ENCODE measurements at regions not wholly inside any gene's neighbourhood (a gene's known extent, or its start where the extent isn't known, plus 50 kb on each side); places are given as distances from the start of the nearest gene placed in this dataset.

- Histone ChIP-seq H3K4me1 (replicated peaks; ENCODE audit: insufficient read depth) (no peaks in the 10 kb centered on the region), H3K36me3 (ENCODE audit: low read depth) (no peaks in the 10 kb centered on the region), H3K27ac (no peak overlapping the region), H3K4me2 (no peak overlapping the region), H3K9me2 (ENCODE audit: insufficient read depth) (no peaks in the 10 kb centered on the region; the same call in 1 of the 2 replicates), H3K27me3 (ENCODE audit: insufficient read depth, low read depth) (no peaks in the 10 kb centered on the region), H3K4me3 (no peak overlapping the region), H3F3A (ENCODE audit: insufficient read depth, low read depth) (no peaks in the 10 kb centered on the region), H2AFZ (no peak overlapping the region), H3K9me3 (ENCODE audit: insufficient read depth, low read depth) (no peaks in the 10 kb centered on the region), H3K79me2 (ENCODE audit: low read depth) (no peaks in the 10 kb centered on the region), H4K20me1 (ENCODE audit: insufficient read depth) (no peaks in the 10 kb centered on the region)
- ChIA-PET POLR2A (ENCODE audit: unreplicated experiment) (no interaction called here), CTCF (no interaction called here)
- TF ChIP-seq EZH2 (IDR thresholded peaks at IDR 0.05; ENCODE audit: low read depth) = no peak
- no peak for TF ChIP-seq CTCF (conservative IDR thresholded peaks at IDR 0.05)
- intact Hi-C loops (cut with micrococcal nuclease; ENCODE audit: unreplicated experiment) = no loop called here
- no peak for DNase-seq
- no TSS peak for BruUV-seq (replicated peaks)
Observed at GRCh38 chr9:118836891-118837290, 532.3 kb downstream of the BRINP1 start.

GRCh38 chr9:118871531-118871930 lies 497.7 kb downstream of the BRINP1 start:
- Histone ChIP-seq H2AFZ (no peak overlapping the region), H4K20me1 (ENCODE audit: insufficient read depth) (no peaks in the 10 kb centered on the region), H3K36me3 (ENCODE audit: low read depth) (no peaks in the 10 kb centered on the region), H3K79me2 (ENCODE audit: low read depth) (no peaks in the 10 kb centered on the region), H3K27ac (no peak overlapping the region), H3K4me1 (replicated peaks; ENCODE audit: insufficient read depth) (no peaks in the 10 kb centered on the region), H3K4me2 (no peak overlapping the region), H3F3A (ENCODE audit: insufficient read depth, low read depth) (no peaks in the 10 kb centered on the region), H3K9me2 (ENCODE audit: insufficient read depth) (no peaks in the 10 kb centered on the region), H3K4me3 (no peak overlapping the region), H3K9me3 (ENCODE audit: insufficient read depth, low read depth) (no peaks in the 10 kb centered on the region), H3K27me3 (ENCODE audit: insufficient read depth, low read depth) (peaks cover 2% of the 10 kb centered on the region; the same call in 1 of the 2 replicates)
- intact Hi-C loops (cut with micrococcal nuclease; ENCODE audit: unreplicated experiment) = no loop called here
- no TSS peak for BruUV-seq (replicated peaks)
- no peak for TF ChIP-seq EZH2 (IDR thresholded peaks at IDR 0.05; ENCODE audit: low read depth)
- no peak for TF ChIP-seq CTCF (conservative IDR thresholded peaks at IDR 0.05)
- CTCF ChIA-PET = no interaction called here
- DNase-seq = no peak
- POLR2A ChIA-PET (ENCODE audit: unreplicated experiment) = no interaction called here

GRCh38 chr9:118882684-118883083 lies 486.6 kb downstream of the BRINP1 start:
- Histone ChIP-seq H3K4me3 (no peak overlapping the region), H3K27ac (no peak overlapping the region), H3K27me3 (ENCODE audit: insufficient read depth, low read depth) (no peaks in the 10 kb centered on the region), H3K36me3 (ENCODE audit: low read depth) (no peaks in the 10 kb centered on the region), H4K20me1 (ENCODE audit: insufficient read depth) (no peaks in the 10 kb centered on the region), H2AFZ (no peak overlapping the region), H3K4me2 (no peak overlapping the region), H3K9me3 (ENCODE audit: insufficient read depth, low read depth) (no peaks in the 10 kb centered on the region), H3K9me2 (ENCODE audit: insufficient read depth) (no peaks in the 10 kb centered on the region), H3F3A (ENCODE audit: insufficient read depth, low read depth) (no peaks in the 10 kb centered on the region), H3K79me2 (ENCODE audit: low read depth) (no peaks in the 10 kb centered on the region), H3K4me1 (replicated peaks; ENCODE audit: insufficient read depth) (no peaks in the 10 kb centered on the region)
- POLR2A ChIA-PET (ENCODE audit: unreplicated experiment) = no interaction called here
- TF ChIP-seq CTCF (conservative IDR thresholded peaks at IDR 0.05) (no peak), EZH2 (IDR thresholded peaks at IDR 0.05; ENCODE audit: low read depth) (no peak)
- intact Hi-C loops (cut with micrococcal nuclease; ENCODE audit: unreplicated experiment) = no loop called here
- BruUV-seq (replicated peaks) = no TSS peak
- DNase-seq = no peak
- CTCF ChIA-PET = no interaction called here
